B cell (primary cell): ENCODE measurements at regions not wholly inside any gene's neighbourhood (a gene's known extent, or its start where the extent isn't known, plus 50 kb on each side); places are given as distances from the start of the nearest gene placed in this dataset.

Experiments
- EZH2 ChIP-seq: IDR thresholded peaks from 2 replicates; pipeline ENCODE4 v1.6.1; 2012; ENCODE audit warnings: borderline replicate concordance, low read depth, mild to moderate bottlenecking, moderate library complexity, low read length; ENCODE audit not compliant: insufficient read depth, poor library complexity, severe bottlenecking
- TF ChIP-seq, protein P1 (sequence below): fragments of 200-600 bp; IDR thresholded peaks from one replicate; pipeline ENCODE4 v1.8.0; 2022; ENCODE audit warnings: antibody characterized with exemption, mild to moderate bottlenecking

DNA sequence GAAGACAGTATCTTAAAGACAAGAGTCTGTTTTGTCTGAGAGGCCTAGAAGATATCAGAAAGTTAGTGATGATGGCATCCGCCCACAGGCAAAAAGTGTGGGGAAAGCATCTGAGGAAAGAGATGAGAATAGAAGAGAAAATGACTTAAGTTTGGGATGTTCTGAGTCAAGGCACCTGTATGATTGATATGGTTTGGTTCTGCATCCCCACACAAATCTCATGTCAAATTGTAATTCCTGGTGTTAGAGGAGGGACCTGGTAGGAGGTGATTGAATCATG, 568.2 kb upstream of the MGMT start:
- TF ChIP-seq, protein P1, sequence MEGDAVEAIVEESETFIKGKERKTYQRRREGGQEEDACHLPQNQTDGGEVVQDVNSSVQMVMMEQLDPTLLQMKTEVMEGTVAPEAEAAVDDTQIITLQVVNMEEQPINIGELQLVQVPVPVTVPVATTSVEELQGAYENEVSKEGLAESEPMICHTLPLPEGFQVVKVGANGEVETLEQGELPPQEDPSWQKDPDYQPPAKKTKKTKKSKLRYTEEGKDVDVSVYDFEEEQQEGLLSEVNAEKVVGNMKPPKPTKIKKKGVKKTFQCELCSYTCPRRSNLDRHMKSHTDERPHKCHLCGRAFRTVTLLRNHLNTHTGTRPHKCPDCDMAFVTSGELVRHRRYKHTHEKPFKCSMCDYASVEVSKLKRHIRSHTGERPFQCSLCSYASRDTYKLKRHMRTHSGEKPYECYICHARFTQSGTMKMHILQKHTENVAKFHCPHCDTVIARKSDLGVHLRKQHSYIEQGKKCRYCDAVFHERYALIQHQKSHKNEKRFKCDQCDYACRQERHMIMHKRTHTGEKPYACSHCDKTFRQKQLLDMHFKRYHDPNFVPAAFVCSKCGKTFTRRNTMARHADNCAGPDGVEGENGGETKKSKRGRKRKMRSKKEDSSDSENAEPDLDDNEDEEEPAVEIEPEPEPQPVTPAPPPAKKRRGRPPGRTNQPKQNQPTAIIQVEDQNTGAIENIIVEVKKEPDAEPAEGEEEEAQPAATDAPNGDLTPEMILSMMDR, result no peak
- TF ChIP-seq EZH2, result no peak
